ENCODE measurements at regions not wholly inside any gene's neighbourhood (a gene's known extent, or its start where the extent isn't known, plus 50 kb on each side); places are given as distances from the start of the nearest gene placed in this dataset.

GRCh38 chr7:106504207-106504606, 156.8 kb downstream of the CCDC71L start:
- TF ChIP-seq, protein P1, sequence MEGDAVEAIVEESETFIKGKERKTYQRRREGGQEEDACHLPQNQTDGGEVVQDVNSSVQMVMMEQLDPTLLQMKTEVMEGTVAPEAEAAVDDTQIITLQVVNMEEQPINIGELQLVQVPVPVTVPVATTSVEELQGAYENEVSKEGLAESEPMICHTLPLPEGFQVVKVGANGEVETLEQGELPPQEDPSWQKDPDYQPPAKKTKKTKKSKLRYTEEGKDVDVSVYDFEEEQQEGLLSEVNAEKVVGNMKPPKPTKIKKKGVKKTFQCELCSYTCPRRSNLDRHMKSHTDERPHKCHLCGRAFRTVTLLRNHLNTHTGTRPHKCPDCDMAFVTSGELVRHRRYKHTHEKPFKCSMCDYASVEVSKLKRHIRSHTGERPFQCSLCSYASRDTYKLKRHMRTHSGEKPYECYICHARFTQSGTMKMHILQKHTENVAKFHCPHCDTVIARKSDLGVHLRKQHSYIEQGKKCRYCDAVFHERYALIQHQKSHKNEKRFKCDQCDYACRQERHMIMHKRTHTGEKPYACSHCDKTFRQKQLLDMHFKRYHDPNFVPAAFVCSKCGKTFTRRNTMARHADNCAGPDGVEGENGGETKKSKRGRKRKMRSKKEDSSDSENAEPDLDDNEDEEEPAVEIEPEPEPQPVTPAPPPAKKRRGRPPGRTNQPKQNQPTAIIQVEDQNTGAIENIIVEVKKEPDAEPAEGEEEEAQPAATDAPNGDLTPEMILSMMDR (IDR thresholded peaks at IDR 0.05; ENCODE audit: low read length), result no peak
- TF ChIP-seq EZH2 (IDR thresholded peaks at IDR 0.05; ENCODE audit: borderline replicate concordance, low read length), result no peak
